HG03442 (cell line): ENCODE measurements at regions not wholly inside any gene's neighbourhood (a gene's known extent, or its start where the extent isn't known, plus 50 kb on each side); places are given as distances from the start of the nearest gene placed in this dataset.

Experiments
- ATAC-seq: cut with Tn5 transposase; IDR thresholded peaks from one replicate; pipeline ENCODE4 v1.9.1; 2021; ENCODE audit warnings: mild to moderate bottlenecking, moderate library complexity; ENCODE audit not compliant: unreplicated experiment

GRCh38 chr20:24761220-24762065, 187.6 kb upstream of the CST7 start:
- no peak for ATAC-seq

- ATAC-seq = no peak
Measured at GRCh38 chr20:24762371-24762770, 186.7 kb upstream of the CST7 start.

GRCh38 chr20:24762791-24763350, 186.2 kb upstream of the CST7 start:
- ATAC-seq = no peak

- ATAC-seq = no peak
Measured at GRCh38 chr20:24763386-24764026, 185.6 kb upstream of the CST7 start.

- ATAC-seq = no peak
Measured at GRCh38 chr20:24764027-24764793, 184.9 kb upstream of the CST7 start.

- no peak for ATAC-seq
Measured at GRCh38 chr20:24764794-24765202, 184.3 kb upstream of the CST7 start.

- no peak for ATAC-seq
Measured at GRCh38 chr20:24765316-24766142, 183.5 kb upstream of the CST7 start.

- ATAC-seq = no peak
Measured at GRCh38 chr20:24766143-24766527, 182.9 kb upstream of the CST7 start.

- ATAC-seq = no peak
Measured at GRCh38 chr20:24766826-24767622, 182.0 kb upstream of the CST7 start.

- no peak for ATAC-seq
Measured at GRCh38 chr20:24767623-24768100, 181.4 kb upstream of the CST7 start.

- ATAC-seq = no peak
Measured at GRCh38 chr20:24768201-24768636, 180.8 kb upstream of the CST7 start.

- no peak for ATAC-seq
Measured at GRCh38 chr20:24768713-24769601, 180.1 kb upstream of the CST7 start.

- ATAC-seq = no peak
Measured at GRCh38 chr20:24769878-24770627, 179.0 kb upstream of the CST7 start.

- ATAC-seq = no peak
Measured at GRCh38 chr20:24770628-24771541, 178.2 kb upstream of the CST7 start.

GRCh38 chr20:24771542-24772061, 177.5 kb upstream of the CST7 start:
- ATAC-seq = no peak

GRCh38 chr20:24772667-24773066, 176.4 kb upstream of the CST7 start:
- ATAC-seq = no peak
